Liver (tissue), 3 donors: ENCODE measurements at regions not wholly inside any gene's neighbourhood (a gene's known extent, or its start where the extent isn't known, plus 50 kb on each side); places are given as distances from the start of the nearest gene placed in this dataset.

Source experiments
- GABPA ChIP-seq, 2 donors: IDR thresholded peaks in 1 of 2; conservative IDR thresholded peaks in 1 of 2; 2 replicates each; pipeline ENCODE4 v1.6.1; 2016; ENCODE audit warnings: antibody characterized with exemption in 2 of 2, mild to moderate bottlenecking in 1 of 2, moderate library complexity in 1 of 2
- SP1 ChIP-seq: IDR thresholded peaks from 2 replicates; pipeline ENCODE4 v1.6.1; 2018; ENCODE audit warnings: antibody characterized with exemption, mild to moderate bottlenecking
- TAF1 ChIP-seq: conservative IDR thresholded peaks from 2 replicates; pipeline ENCODE4 v1.6.1; 2016; ENCODE audit warnings: antibody characterized with exemption, mild to moderate bottlenecking
- TF ChIP-seq, protein P1 (sequence below): IDR thresholded peaks from 2 replicates; pipeline ENCODE4 v1.6.1; 2016; ENCODE audit warnings: antibody characterized with exemption, mild to moderate bottlenecking
- TF ChIP-seq, protein P2 (sequence below): fragments of 150-350 bp; IDR thresholded peaks from 2 replicates; pipeline ENCODE4 v1.5.1; 2017; ENCODE audit warnings: improper control_type of control experiment, low read depth, low read length; ENCODE audit not compliant: missing input control
- donor health status: healthy.
- donor health status: healthy.

- TF ChIP-seq GABPA (IDR thresholded peaks at IDR 0.05 in 1 of 2, conservative IDR thresholded peaks at IDR 0.05 in 1 of 2): no peak
- TF ChIP-seq, protein P1, sequence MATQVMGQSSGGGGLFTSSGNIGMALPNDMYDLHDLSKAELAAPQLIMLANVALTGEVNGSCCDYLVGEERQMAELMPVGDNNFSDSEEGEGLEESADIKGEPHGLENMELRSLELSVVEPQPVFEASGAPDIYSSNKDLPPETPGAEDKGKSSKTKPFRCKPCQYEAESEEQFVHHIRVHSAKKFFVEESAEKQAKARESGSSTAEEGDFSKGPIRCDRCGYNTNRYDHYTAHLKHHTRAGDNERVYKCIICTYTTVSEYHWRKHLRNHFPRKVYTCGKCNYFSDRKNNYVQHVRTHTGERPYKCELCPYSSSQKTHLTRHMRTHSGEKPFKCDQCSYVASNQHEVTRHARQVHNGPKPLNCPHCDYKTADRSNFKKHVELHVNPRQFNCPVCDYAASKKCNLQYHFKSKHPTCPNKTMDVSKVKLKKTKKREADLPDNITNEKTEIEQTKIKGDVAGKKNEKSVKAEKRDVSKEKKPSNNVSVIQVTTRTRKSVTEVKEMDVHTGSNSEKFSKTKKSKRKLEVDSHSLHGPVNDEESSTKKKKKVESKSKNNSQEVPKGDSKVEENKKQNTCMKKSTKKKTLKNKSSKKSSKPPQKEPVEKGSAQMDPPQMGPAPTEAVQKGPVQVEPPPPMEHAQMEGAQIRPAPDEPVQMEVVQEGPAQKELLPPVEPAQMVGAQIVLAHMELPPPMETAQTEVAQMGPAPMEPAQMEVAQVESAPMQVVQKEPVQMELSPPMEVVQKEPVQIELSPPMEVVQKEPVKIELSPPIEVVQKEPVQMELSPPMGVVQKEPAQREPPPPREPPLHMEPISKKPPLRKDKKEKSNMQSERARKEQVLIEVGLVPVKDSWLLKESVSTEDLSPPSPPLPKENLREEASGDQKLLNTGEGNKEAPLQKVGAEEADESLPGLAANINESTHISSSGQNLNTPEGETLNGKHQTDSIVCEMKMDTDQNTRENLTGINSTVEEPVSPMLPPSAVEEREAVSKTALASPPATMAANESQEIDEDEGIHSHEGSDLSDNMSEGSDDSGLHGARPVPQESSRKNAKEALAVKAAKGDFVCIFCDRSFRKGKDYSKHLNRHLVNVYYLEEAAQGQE: no peak
- no peak for TF ChIP-seq SP1
- TF ChIP-seq TAF1: no peak
- TF ChIP-seq, protein P2, sequence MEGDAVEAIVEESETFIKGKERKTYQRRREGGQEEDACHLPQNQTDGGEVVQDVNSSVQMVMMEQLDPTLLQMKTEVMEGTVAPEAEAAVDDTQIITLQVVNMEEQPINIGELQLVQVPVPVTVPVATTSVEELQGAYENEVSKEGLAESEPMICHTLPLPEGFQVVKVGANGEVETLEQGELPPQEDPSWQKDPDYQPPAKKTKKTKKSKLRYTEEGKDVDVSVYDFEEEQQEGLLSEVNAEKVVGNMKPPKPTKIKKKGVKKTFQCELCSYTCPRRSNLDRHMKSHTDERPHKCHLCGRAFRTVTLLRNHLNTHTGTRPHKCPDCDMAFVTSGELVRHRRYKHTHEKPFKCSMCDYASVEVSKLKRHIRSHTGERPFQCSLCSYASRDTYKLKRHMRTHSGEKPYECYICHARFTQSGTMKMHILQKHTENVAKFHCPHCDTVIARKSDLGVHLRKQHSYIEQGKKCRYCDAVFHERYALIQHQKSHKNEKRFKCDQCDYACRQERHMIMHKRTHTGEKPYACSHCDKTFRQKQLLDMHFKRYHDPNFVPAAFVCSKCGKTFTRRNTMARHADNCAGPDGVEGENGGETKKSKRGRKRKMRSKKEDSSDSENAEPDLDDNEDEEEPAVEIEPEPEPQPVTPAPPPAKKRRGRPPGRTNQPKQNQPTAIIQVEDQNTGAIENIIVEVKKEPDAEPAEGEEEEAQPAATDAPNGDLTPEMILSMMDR: no peak
These were observed 303.5 kb upstream of the KAZN start for GRCh38 chr1:14294860-14295536.
